MM.1S (cell line): ENCODE measurements at regions not wholly inside any gene's neighbourhood (a gene's known extent, or its start where the extent isn't known, plus 50 kb on each side); places are given as distances from the start of the nearest gene placed in this dataset.

Experiments used
- CTCF ChIP-seq: fragments of 300-600 bp; sonication (generic); IDR thresholded peaks from 2 replicates; pipeline ENCODE4 v1.5.1; 2016; ENCODE audit warnings: antibody characterized with exemption, low read length, mixed read lengths
- EZH2 ChIP-seq: fragments of 300-600 bp; sonication (generic); optimal IDR thresholded peaks from 2 replicates; pipeline ENCODE3; 2017; ENCODE audit warnings: low read depth, mild to moderate bottlenecking, antibody characterized with exemption, low read length, mixed read lengths
- EZH2phosphoT487 ChIP-seq: fragments of 300-600 bp; sonication (generic); IDR thresholded peaks from 2 replicates; pipeline ENCODE4 v1.6.1; 2018; ENCODE audit warnings: antibody characterized with exemption, low read length

- no peak for TF ChIP-seq CTCF
- TF ChIP-seq EZH2, result no peak
- TF ChIP-seq EZH2phosphoT487, result no peak
These were observed 88.2 kb upstream of the CXCL12 start for GRCh38 chr10:44473146-44473545.
